ENCODE measurements at regions not wholly inside any gene's neighbourhood (a gene's known extent, or its start where the extent isn't known, plus 50 kb on each side); places are given as distances from the start of the nearest gene placed in this dataset.

DNA sequence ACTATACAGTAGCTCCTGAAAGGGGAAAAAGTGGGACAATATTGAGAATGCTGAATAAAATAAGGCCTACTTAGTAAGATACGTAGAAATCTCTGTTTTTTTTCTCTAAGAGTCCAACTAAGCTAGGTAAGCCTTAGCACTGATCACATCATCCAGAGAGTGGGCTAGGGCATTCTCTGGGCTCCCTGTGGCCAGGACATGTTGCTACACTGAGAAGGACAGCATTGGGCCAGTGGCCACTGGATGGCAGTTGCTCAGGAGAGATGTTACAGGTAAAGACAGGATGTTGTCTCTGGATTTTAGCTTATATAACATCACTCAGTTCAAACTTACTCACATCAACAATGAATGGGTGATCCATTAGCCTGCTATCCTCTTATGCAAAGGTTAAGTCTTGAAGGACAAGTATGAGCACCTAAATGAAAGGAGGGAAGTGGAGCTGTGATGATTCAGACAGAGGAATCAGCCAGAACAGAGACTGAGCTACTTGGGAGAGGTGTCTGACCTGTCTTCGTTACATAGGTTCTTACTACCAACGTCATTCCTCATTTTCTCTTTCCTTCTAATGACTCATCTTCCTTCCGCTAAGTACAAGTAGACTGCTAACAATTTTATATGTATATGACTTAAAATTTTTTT, 226.6 kb upstream of the ADCY2 start:
- TF ChIP-seq YY1 (IDR thresholded peaks at IDR 0.05; ENCODE audit: insufficient read depth, insufficient read length), result no peak
- TF ChIP-seq SUZ12 (IDR thresholded peaks at IDR 0.05; ENCODE audit: extremely low read depth, insufficient read depth, insufficient read length), result no peak
